Small intestine (tissue), 7 donors: ENCODE measurements at regions not wholly inside any gene's neighbourhood (a gene's known extent, or its start where the extent isn't known, plus 50 kb on each side); places are given as distances from the start of the nearest gene placed in this dataset.

ENCODE experiments used
- DNase-seq, 2 donors: peaks; one replicate each; pipeline versions ENCODE4 v3.0.0 to v3.0.0-alpha.2; 2013
- FAIRE-seq: peaks from 2 replicates; lab custom pipeline; 2012; peaks lifted over from hg19 to GRCh38; lab: Jason Lieb, UNC
- H3K27ac ChIP-seq, 3 donors: one replicate each; pipeline ENCODE4 v1.5.1; 2013; ENCODE audit warnings: low read length in 2 of 3, mild to moderate bottlenecking in 2 of 3, control low read depth in 1 of 3, inconsistent platforms in 1 of 3, low read depth in 1 of 3, moderate library complexity in 1 of 3
- H3K27me3 ChIP-seq, 3 donors: one replicate each; pipeline ENCODE4 v1.6.1; 2013; ENCODE audit warnings: low read length in 3 of 3, inconsistent platforms in 1 of 3; ENCODE audit not compliant: control insufficient read depth in 3 of 3, insufficient read depth in 3 of 3
- H3K36me3 ChIP-seq, 3 donors: one replicate each; pipeline ENCODE4 v1.6.1; 2013; ENCODE audit warnings: low read length in 3 of 3, inconsistent platforms in 1 of 3, low read depth in 1 of 3, mild to moderate bottlenecking in 1 of 3, moderate library complexity in 1 of 3; ENCODE audit not compliant: control insufficient read depth in 3 of 3, insufficient read depth in 2 of 3
- H3K4me1 ChIP-seq, 3 donors: one replicate each; pipeline ENCODE4 v1.6.1; 2013; ENCODE audit warnings: low read length in 2 of 3, inconsistent platforms in 1 of 3, low read depth in 1 of 3, mild to moderate bottlenecking in 1 of 3, moderate library complexity in 1 of 3; ENCODE audit not compliant: control insufficient read depth in 3 of 3, insufficient read depth in 2 of 3
- H3K4me3 ChIP-seq, 3 donors: one replicate each; pipeline ENCODE4 v1.5.1; 2013; ENCODE audit warnings: low read length in 3 of 3, control low read depth in 1 of 3, inconsistent platforms in 1 of 3, low read depth in 1 of 3, mild to moderate bottlenecking in 1 of 3, moderate library complexity in 1 of 3
- H3K9me3 ChIP-seq, 2 donors: one replicate each; pipeline ENCODE4 v1.6.1; 2013; ENCODE audit warnings: low read depth in 1 of 2, low read length in 1 of 2; ENCODE audit not compliant: control insufficient read depth in 2 of 2, insufficient read depth in 1 of 2
- WGBS, 3 donors: extraction: QIAGEN DNeasy Blood & Tissue Kit; methylation state at CpG; one replicate each; pipeline ENCODE4 v1.1.7; 2013; 5-methylcytosine and 5-hydroxymethylcytosine counted together
- donor health status: healthy with polysubstance abuse.
- donor health status: control.
- donor health status: control.
- donor health status: Bipolar disorder and iron deficiency.
- donor health status: healthy.

DNA sequence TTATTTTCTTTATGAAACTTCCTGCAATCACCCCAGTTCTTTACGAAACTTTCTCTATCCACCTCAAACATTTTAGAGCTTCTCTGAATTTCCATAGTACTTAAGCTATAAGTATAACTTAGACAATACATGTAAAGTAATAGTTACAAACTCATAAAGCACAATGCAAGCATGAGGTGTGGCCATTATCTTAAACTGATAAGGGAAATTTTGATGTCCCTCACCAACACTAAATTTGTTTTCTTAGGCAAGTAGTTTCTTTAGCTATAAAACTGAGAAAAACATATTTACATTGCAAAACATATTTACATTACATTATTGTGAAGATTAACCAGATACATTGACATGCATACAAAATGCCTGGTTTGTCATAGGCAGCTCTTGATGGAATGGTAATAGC, 146.4 kb upstream of the ATP1B1 start:
- H3K36me3 ChIP-seq, result no peaks in the 10 kb centered on the region
- H3K4me3 ChIP-seq, result no peak overlapping the region
- no peaks in the 10 kb centered on the region for H3K9me3 ChIP-seq
- H3K4me1 ChIP-seq, result peaks cover 0 to 15% (median 5%) of the 10 kb centered on the region in 3 donors
- WGBS, 3 donors, result 84 to 100% (median 90%) methylated on average over 1 of the region's 1 CpG
- H3K27ac ChIP-seq, result no peak overlapping the region
- H3K27me3 ChIP-seq, result no peaks in the 10 kb centered on the region
- DNase-seq (peak in 1 of 2 donors; percentile 15), FAIRE-seq (no peak)

- DNase-seq, result peak; percentile 15
- no peaks in the 10 kb centered on the region for H3K27me3 ChIP-seq
- H3K9me3 ChIP-seq, result no peaks in the 10 kb centered on the region
- no peak for FAIRE-seq
- H3K27ac ChIP-seq, result no peak overlapping the region
- 14 to 49% (median 43%) methylated on average over 1 of the region's 1 CpG for WGBS, 3 donors
- H3K4me3 ChIP-seq, result no peak overlapping the region
- peaks cover 0 to 15% (median 5%) of the 10 kb centered on the region in 3 donors for H3K4me1 ChIP-seq
- H3K36me3 ChIP-seq, result no peaks in the 10 kb centered on the region
Measured at GRCh38 chr1:168960595-168960994, 145.9 kb upstream of the ATP1B1 start.

- no peak overlapping the region for H3K27ac ChIP-seq
- FAIRE-seq (no peak), DNase-seq (no peak)
- no peaks in the 10 kb centered on the region for H3K36me3 ChIP-seq
- WGBS, 3 donors, result 85 to 94% (median 92%) methylated on average over 2 of the region's 2 CpGs
- H3K4me3 ChIP-seq, result no peak overlapping the region
- H3K4me1 ChIP-seq, result peaks cover 0 to 9% (median 0%) of the 10 kb centered on the region in 3 donors
- H3K9me3 ChIP-seq, result no peaks in the 10 kb centered on the region
- H3K27me3 ChIP-seq, result no peaks in the 10 kb centered on the region
Measured at GRCh38 chr1:168963601-168964000, 142.9 kb upstream of the ATP1B1 start.

DNA sequence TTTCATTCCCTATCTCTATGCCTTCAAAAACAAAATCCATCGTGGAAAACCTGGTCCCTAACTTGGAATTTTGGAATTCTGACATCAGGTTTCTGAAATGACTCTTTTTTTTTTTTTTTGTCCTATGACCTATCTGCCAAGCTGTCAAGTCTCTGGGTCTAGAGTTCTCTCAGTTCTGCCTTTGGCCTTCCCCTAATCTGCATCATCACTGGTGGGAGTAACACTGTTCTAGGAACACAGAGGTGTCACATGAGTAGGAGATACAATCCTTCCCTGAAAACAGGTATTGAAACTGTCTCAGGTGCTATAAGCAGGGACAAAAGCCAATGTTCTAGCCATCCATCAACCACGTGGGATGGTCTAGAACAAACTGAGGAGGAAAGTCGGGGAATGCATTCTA, 142.0 kb upstream of the ATP1B1 start:
- no peak overlapping the region for H3K27ac ChIP-seq
- no peaks in the 10 kb centered on the region for H3K27me3 ChIP-seq
- no peak for DNase-seq
- 86 to 91% (median 90%) methylated on average over 3 of the region's 3 CpGs for WGBS, 3 donors
- no peak for FAIRE-seq
- peaks cover 0 to 3% (median 0%) of the 10 kb centered on the region in 3 donors for H3K4me1 ChIP-seq
- H3K36me3 ChIP-seq, result no peaks in the 10 kb centered on the region
- H3K9me3 ChIP-seq, result no peaks in the 10 kb centered on the region
- no peak overlapping the region for H3K4me3 ChIP-seq

- DNase-seq, result no peak
- Histone ChIP-seq H3K36me3 (no peaks in the 10 kb centered on the region), H3K4me1 (no peaks in the 10 kb centered on the region), H3K9me3 (no peaks in the 10 kb centered on the region), H3K27me3 (no peaks in the 10 kb centered on the region), H3K27ac (no peak overlapping the region), H3K4me3 (no peak overlapping the region)
- WGBS, 3 donors, result 72 to 97% (median 86%) methylated on average over 2 of the region's 2 CpGs
- no peak for FAIRE-seq
Measured at GRCh38 chr1:168966217-168966616, 140.3 kb upstream of the ATP1B1 start.

- DNase-seq (no peak), FAIRE-seq (no peak)
- H3K4me3 ChIP-seq, result no peak overlapping the region
- no peaks in the 10 kb centered on the region for H3K36me3 ChIP-seq
- no peak overlapping the region for H3K27ac ChIP-seq
- H3K27me3 ChIP-seq, result no peaks in the 10 kb centered on the region
- no peaks in the 10 kb centered on the region for H3K9me3 ChIP-seq
- WGBS, 3 donors, result 90 to 97% (median 93%) methylated on average over 2 of the region's 2 CpGs
- no peaks in the 10 kb centered on the region for H3K4me1 ChIP-seq
Measured at GRCh38 chr1:168966636-168967035, 139.9 kb upstream of the ATP1B1 start.

- H3K27me3 ChIP-seq, result no peaks in the 10 kb centered on the region
- H3K27ac ChIP-seq, result no peak overlapping the region
- no peaks in the 10 kb centered on the region for H3K36me3 ChIP-seq
- no peaks in the 10 kb centered on the region for H3K9me3 ChIP-seq
- WGBS, 3 donors, result 82 to 86% (median 82%) methylated on average over 7 of the region's 7 CpGs
- FAIRE-seq (no peak), DNase-seq (no peak)
- H3K4me1 ChIP-seq, result peaks cover 0 to 2% (median 0%) of the 10 kb centered on the region in 3 donors
- no peak overlapping the region for H3K4me3 ChIP-seq
Measured at GRCh38 chr1:168970926-168971659, 135.4 kb upstream of the ATP1B1 start.

- 79 to 87% (median 85%) methylated on average over 4 of the region's 4 CpGs for WGBS, 3 donors
- Histone ChIP-seq H3K4me1 (peaks cover 0 to 2% (median 0%) of the 10 kb centered on the region in 3 donors), H3K27me3 (no peaks in the 10 kb centered on the region), H3K9me3 (no peaks in the 10 kb centered on the region), H3K36me3 (no peaks in the 10 kb centered on the region), H3K27ac (no peak overlapping the region), H3K4me3 (no peak overlapping the region)
- FAIRE-seq (no peak), DNase-seq (no peak)
Measured at GRCh38 chr1:168972225-168972624, 134.3 kb upstream of the ATP1B1 start.

GRCh38 chr1:168972887-168973286, 133.6 kb upstream of the ATP1B1 start:
- Histone ChIP-seq H3K4me3 (no peak overlapping the region), H3K9me3 (no peaks in the 10 kb centered on the region), H3K27me3 (no peaks in the 10 kb centered on the region), H3K4me1 (peaks cover 0 to 2% (median 0%) of the 10 kb centered on the region in 3 donors), H3K27ac (no peak overlapping the region), H3K36me3 (no peaks in the 10 kb centered on the region)
- FAIRE-seq, result no peak
- WGBS, 3 donors, result 47 to 65% (median 57%) methylated on average over 2 of the region's 2 CpGs
- DNase-seq, result no peak
